GM12873 (cell line): ENCODE measurements at regions not wholly inside any gene's neighbourhood (a gene's known extent, or its start where the extent isn't known, plus 50 kb on each side); places are given as distances from the start of the nearest gene placed in this dataset.

Experiments
- TF ChIP-seq, protein P1 (sequence below): IDR thresholded peaks from 2 replicates; pipeline ENCODE4 v1.5.1; 2012; ENCODE audit warnings: low read depth, mild to moderate bottlenecking, moderate library complexity, low read length, control low read depth; ENCODE audit not compliant: insufficient read depth; ENCODE audit errors: missing control alignments

- TF ChIP-seq, protein P1, sequence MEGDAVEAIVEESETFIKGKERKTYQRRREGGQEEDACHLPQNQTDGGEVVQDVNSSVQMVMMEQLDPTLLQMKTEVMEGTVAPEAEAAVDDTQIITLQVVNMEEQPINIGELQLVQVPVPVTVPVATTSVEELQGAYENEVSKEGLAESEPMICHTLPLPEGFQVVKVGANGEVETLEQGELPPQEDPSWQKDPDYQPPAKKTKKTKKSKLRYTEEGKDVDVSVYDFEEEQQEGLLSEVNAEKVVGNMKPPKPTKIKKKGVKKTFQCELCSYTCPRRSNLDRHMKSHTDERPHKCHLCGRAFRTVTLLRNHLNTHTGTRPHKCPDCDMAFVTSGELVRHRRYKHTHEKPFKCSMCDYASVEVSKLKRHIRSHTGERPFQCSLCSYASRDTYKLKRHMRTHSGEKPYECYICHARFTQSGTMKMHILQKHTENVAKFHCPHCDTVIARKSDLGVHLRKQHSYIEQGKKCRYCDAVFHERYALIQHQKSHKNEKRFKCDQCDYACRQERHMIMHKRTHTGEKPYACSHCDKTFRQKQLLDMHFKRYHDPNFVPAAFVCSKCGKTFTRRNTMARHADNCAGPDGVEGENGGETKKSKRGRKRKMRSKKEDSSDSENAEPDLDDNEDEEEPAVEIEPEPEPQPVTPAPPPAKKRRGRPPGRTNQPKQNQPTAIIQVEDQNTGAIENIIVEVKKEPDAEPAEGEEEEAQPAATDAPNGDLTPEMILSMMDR: no peak
Measured at GRCh38 chr2:175362331-175362730, 180.8 kb upstream of the ATP5MC3 start.

DNA sequence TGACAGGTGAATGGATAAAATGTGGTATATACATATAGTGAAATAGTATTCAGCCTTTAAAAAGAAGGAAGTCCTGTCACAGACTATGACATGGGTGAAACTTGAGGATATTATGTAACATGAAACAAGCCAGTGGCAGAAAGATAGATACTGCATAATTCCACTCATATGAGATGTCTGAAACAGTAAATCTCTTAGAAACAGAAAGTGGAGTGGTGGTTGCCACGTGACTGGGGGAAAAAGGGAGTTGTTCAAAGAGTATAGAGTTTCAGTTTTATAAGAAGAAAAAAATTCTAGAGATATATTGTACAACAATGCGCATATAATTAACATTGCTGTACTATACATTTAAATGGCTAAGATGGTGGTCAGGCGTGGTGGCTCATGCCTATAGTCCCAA is 178.2 kb upstream of the ATP5MC3 start:
- TF ChIP-seq, protein P1: no peak

DNA sequence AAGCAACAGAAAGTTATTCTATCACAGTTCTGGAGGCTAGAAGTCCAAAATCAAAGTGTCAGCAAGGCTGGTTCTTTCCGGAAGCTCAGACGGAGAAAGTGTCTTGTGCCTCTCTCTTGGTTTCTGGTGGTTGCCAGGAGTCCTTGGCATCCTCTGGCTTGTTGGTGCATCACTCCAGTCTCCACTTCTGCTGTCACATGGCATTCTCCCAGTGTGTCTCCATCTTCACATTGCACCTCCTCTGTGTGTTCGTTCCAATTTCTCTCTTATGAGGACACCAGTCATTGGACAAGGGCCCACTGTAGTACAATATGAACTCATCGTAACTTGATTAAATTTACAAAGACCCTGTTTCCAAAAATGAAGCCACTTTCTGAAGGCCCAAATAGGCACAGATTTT is 175.4 kb upstream of the ATP5MC3 start:
- TF ChIP-seq, protein P1: no peak

DNA sequence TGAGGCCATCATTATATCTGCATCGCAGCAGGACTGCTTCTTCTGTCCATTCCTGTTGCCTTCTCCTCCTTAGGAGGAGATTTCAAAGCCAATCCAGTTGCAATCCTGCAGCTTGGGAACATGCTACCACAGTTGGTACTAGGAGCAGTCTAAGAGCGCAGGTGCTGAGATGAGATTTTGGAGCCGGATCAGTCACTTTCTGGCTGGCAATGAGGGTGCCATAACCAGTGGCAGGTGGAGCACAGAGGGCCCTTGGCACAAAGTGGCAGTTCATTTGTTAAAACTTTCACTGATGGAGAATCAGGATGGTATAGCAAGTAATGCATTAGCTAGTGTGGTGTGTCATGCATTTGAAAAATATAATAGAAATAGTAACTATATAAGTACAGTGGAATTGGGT is 173.7 kb upstream of the ATP5MC3 start:
- TF ChIP-seq, protein P1: no peak

GRCh38 chr2:175353275-175353674 is 171.8 kb upstream of the ATP5MC3 start:
- TF ChIP-seq, protein P1: no peak

GRCh38 chr2:175351512-175351911 is 170.0 kb upstream of the ATP5MC3 start:
- TF ChIP-seq, protein P1: no peak

DNA sequence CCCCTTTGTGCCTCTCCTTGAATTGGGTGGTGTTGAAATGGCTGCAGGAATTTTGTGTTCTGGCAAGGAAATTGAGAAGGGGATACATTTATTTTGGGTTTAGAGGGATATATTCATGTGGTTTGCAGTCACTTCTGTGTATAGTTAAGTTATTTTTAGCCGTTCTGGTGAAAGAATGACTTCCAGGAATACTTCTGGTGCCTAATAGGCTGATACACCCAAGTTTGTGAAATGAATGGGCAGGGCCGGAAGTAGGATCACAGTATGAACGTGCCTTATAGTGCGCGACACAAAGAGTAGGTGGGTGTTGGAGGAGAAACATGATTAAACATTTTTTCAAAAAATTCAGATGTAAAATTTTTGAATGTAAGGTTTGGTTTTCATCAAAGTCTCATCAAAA is 168.6 kb upstream of the ATP5MC3 start:
- TF ChIP-seq, protein P1: no peak
